Sigmoid colon (tissue), 6 donors: ENCODE measurements at regions not wholly inside any gene's neighbourhood (a gene's known extent, or its start where the extent isn't known, plus 50 kb on each side); places are given as distances from the start of the nearest gene placed in this dataset.
"Not testable (repeated sequence)": the region's sequence is repeated elsewhere in the genome, so short reads cannot be mapped to it uniquely, and the experiment has no call there.

ENCODE experiments used
- DNase-seq: peaks from one replicate; pipeline ENCODE4 v3.0.0-alpha.2; 2019
- H3K27ac ChIP-seq, 4 donors: fragments of 200-600 bp; sonication (generic); one replicate each; pipeline ENCODE4 v1.5.1; 2016 to 2019; ENCODE audit warnings: mild to moderate bottlenecking in 1 of 4
- H3K27me3 ChIP-seq, 3 donors: fragments of 200-600 bp; sonication (generic); one replicate each; pipeline ENCODE4 v1.5.1; 2019; ENCODE audit warnings: mild to moderate bottlenecking in 1 of 3
- H3K36me3 ChIP-seq, 4 donors: fragments of 200-600 bp; sonication (generic); one replicate each; pipeline ENCODE4 v1.5.1; 2016 to 2019
- H3K4me1 ChIP-seq, 4 donors: fragments of 200-600 bp; sonication (generic); one replicate each; pipeline ENCODE4 v1.5.1; 2017 to 2019
- H3K4me3 ChIP-seq, 4 donors: fragments of 200-600 bp; sonication (generic); one replicate each; pipeline ENCODE4 v1.5.1; 2017 to 2019; ENCODE audit warnings: mild to moderate bottlenecking in 2 of 4, moderate library complexity in 1 of 4
- H3K9me3 ChIP-seq, 4 donors: fragments of 200-600 bp in 3 of 4; sonication (generic) in 3 of 4; one replicate each; pipeline versions ENCODE4 v1.5.1 to v1.6.1; 2013 to 2019
- EP300 ChIP-seq, 4 donors: sonication (generic); formaldehyde crosslinking; IDR thresholded peaks; one replicate each; pipeline ENCODE4 v1.6.1; 2017; ENCODE audit warnings: antibody characterized with exemption in 4 of 4
- POLR2A ChIP-seq, 2 donors: fragments of 450-650 bp; IDR thresholded peaks; one replicate each; pipeline ENCODE4 v1.6.1; 2016; ENCODE audit warnings: antibody characterized with exemption in 2 of 2, mild to moderate bottlenecking in 2 of 2, moderate library complexity in 2 of 2
- POLR2AphosphoS5 ChIP-seq, 4 donors: sonication (generic); formaldehyde crosslinking; IDR thresholded peaks; one replicate each; pipeline ENCODE4 v1.6.1; 2017; ENCODE audit warnings: antibody characterized with exemption in 4 of 4
- WGBS, 2 donors: extraction: QIAGEN DNeasy Blood & Tissue Kit; methylation state at CpG; one replicate each; pipeline ENCODE4 v1.1.7; 2013; 5-methylcytosine and 5-hydroxymethylcytosine counted together
- intact Hi-C: fragments of 100-400 bp; cut with DNase I; formaldehyde crosslinking; loops from one replicate; pipeline ENCODE4 v1.15.1; 2023
- small RNA-seq, 3 donors: library from RNA; depleted of rRNA; stranded (forward); fragments of <200 nt; gene quantifications; one replicate each; pipeline ENCODE3, GENCODE V24; 2016
- TF ChIP-seq, protein P1 (sequence below), 4 experiments: fragments of 450-650 bp in 3 of 4; fragments of 200-600 bp in 1 of 4; IDR thresholded peaks; one replicate each; pipeline ENCODE4 v1.5.1; 2016 to 2019; ENCODE audit warnings: antibody characterized with exemption in 4 of 4, mild to moderate bottlenecking in 3 of 4, moderate library complexity in 2 of 4
- donor health status: healthy with polysubstance abuse.
- donor health status: healthy.

GRCh38 chr4:131762234-131762633, 1386.9 kb upstream of the PCDH10 start:
- H3K4me3 ChIP-seq, H3K27me3 ChIP-seq, intact Hi-C loops, H3K9me3 ChIP-seq, H3K36me3 ChIP-seq, DNase-seq, H3K4me1 ChIP-seq, H3K27ac ChIP-seq: not testable (repeated sequence)
- 95% methylated on average over 35 of the region's 35 CpGs; no CpG with 5 or more reads in 1 of the 2 donors for WGBS, 2 donors

- H3K4me3 ChIP-seq, result no peak overlapping the region
- no peaks in the 10 kb centered on the region for H3K36me3 ChIP-seq
- no peaks in the 10 kb centered on the region for H3K27me3 ChIP-seq
- intact Hi-C loops, result no loop called here
- H3K9me3 ChIP-seq, result no peaks in the 10 kb centered on the region
- 97% methylated on average over 28 of the region's 28 CpGs for WGBS, 2 donors
- TF ChIP-seq POLR2AphosphoS5 (IDR thresholded peaks at IDR 0.05) (no peak), POLR2A (IDR thresholded peaks at IDR 0.05) (no peak), EP300 (IDR thresholded peaks at IDR 0.05) (no peak)
- TF ChIP-seq, protein P1, sequence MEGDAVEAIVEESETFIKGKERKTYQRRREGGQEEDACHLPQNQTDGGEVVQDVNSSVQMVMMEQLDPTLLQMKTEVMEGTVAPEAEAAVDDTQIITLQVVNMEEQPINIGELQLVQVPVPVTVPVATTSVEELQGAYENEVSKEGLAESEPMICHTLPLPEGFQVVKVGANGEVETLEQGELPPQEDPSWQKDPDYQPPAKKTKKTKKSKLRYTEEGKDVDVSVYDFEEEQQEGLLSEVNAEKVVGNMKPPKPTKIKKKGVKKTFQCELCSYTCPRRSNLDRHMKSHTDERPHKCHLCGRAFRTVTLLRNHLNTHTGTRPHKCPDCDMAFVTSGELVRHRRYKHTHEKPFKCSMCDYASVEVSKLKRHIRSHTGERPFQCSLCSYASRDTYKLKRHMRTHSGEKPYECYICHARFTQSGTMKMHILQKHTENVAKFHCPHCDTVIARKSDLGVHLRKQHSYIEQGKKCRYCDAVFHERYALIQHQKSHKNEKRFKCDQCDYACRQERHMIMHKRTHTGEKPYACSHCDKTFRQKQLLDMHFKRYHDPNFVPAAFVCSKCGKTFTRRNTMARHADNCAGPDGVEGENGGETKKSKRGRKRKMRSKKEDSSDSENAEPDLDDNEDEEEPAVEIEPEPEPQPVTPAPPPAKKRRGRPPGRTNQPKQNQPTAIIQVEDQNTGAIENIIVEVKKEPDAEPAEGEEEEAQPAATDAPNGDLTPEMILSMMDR (IDR thresholded peaks at IDR 0.05), result no peak
- no peaks in the 10 kb centered on the region for H3K4me1 ChIP-seq
- no peak for DNase-seq
- no peak overlapping the region for H3K27ac ChIP-seq
These were observed 1384.4 kb upstream of the PCDH10 start for GRCh38 chr4:131764730-131765129.

DNA sequence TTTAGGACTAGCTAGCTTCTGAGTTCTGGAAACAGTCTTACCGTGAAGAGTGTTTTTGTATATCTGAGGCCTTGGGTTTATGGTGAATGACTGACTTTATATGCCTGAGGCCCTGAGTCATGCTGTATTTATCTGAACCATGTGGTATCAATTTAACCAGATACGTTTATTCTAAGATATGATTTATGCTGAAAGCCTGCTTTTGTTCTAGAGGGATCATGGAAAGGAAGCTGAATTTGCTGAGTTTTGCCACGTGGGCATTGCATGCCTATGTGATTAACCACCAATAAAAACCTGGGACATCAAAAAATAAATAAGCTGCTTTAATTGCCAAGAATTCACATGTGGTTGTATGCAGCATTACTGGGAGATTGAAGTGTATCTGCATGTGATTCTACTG, 1374.7 kb upstream of the PCDH10 start:
- 5 to 35% methylated on average over 3 of the region's 3 CpGs for WGBS, 2 donors
- intact Hi-C loops, H3K4me3 ChIP-seq, H3K9me3 ChIP-seq, H3K27ac ChIP-seq, DNase-seq, H3K4me1 ChIP-seq, H3K27me3 ChIP-seq, H3K36me3 ChIP-seq: not testable (repeated sequence)

GRCh38 chr4:131810565-131810964, 1338.5 kb upstream of the PCDH10 start:
- DNase-seq, H3K4me1 ChIP-seq, H3K36me3 ChIP-seq, H3K9me3 ChIP-seq, intact Hi-C loops, H3K4me3 ChIP-seq, H3K27me3 ChIP-seq, H3K27ac ChIP-seq: not testable (repeated sequence)
- WGBS, 2 donors, result 31 to 57% methylated on average over 3 of the region's 3 CpGs

Small RNA genes lying in the stretch of these regions (small RNA-seq; reads per million reads assigned to genes)
- gene AC105424.1 (0 reads per million in 3 donors), gene RF00156 (0 reads per million in 3 donors), gene RN7SL205P (0 reads per million in 3 donors), gene RNU6-224P (0 reads per million in 3 donors)
